ENCODE measurements at regions not wholly inside any gene's neighbourhood (a gene's known extent, or its start where the extent isn't known, plus 50 kb on each side); places are given as distances from the start of the nearest gene placed in this dataset.

DNA sequence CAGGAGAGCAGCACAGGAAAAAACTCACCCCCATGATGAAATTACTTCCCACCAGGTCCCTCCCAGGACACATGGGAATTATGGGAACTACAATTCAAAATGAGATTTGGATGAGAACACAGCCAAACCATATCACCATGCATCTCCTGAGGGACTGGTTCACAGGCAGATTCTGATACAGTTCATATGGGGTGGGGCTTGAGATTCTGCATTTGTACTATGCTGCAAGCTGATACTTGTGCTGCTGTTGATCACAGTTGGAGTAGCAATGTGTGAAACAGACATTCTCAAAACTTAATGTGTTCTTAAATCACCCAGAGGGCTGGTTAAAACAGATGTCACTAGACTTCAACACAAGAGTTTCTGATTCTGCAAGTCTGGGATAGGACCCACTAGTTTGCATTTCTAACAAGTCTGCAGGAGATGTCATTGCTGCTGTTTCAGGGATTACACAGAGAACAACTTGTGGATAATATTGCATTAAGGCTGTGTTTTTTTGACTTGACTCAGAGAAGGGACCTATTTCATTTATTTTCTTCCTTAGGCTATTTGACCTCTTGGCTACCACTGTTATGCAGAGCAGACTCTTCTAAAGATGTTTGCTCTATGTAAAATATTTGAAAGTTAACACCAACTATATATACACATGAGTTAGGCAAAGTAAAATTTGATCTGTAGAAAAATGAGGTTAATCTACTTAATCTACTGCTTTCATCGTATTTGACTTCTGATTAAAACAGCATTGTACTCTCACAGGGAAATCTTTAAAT lies 194.2 kb upstream of the CNTN3 start:
- no peaks in the 10 kb centered on the region for H3K36me3 Mint-ChIP-seq (ENCODE audit: low read depth)
- H3K27ac Mint-ChIP-seq: no peak overlapping the region
- no peak overlapping the region for H3K4me3 Mint-ChIP-seq
- intact Hi-C loops (cut with micrococcal nuclease): no loop called here
- no peaks in the 10 kb centered on the region for H3K4me1 Mint-ChIP-seq (ENCODE audit: low read depth)
- H3K27me3 Mint-ChIP-seq: no peaks in the 10 kb centered on the region
- no peaks in the 10 kb centered on the region for H3K9me3 Mint-ChIP-seq

DNA sequence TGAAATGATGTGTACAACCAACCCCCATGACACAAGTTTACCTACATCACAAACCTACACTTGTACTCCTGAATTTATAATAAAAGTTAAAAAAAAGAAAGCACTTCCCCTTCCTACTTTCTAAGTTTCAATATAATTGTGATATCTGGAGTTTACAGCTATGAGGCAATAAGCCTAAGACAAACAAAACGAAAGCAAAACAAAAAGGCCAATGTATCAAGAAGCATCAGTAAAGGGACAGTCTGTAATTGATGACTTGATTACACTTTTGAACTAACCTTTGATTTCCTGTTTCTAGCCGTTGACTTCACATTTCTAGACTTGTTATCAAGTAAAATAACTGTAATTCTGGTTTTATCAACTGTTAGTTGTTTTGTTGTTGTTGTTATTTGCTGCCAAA lies 187.5 kb upstream of the CNTN3 start:
- intact Hi-C loops (cut with micrococcal nuclease): no loop called here
- no peaks in the 10 kb centered on the region for H3K4me1 Mint-ChIP-seq (ENCODE audit: low read depth)
- no peak overlapping the region for H3K4me3 Mint-ChIP-seq
- no peaks in the 10 kb centered on the region for H3K27me3 Mint-ChIP-seq
- no peaks in the 10 kb centered on the region for H3K36me3 Mint-ChIP-seq (ENCODE audit: low read depth)
- peaks cover 13% of the 10 kb centered on the region for H3K9me3 Mint-ChIP-seq
- no peak overlapping the region for H3K27ac Mint-ChIP-seq

DNA sequence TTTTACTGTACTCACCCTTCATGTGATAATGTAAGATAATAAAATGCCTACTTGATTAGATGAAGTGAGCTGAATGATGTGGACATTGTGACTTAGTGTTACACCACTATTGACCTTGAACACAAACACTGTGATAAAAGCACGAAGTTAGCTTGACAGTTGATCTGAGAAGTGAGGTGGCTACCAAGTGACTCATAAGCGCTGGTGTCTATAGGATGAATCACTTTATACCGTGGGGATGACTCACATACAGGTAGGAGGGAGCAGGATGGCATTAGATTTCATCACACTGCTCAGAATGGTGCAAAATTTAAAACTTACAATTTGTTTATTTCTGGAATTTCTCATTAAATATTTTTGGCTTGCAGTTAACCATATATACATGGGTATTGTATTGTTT lies 174.7 kb upstream of the CNTN3 start:
- no peaks in the 10 kb centered on the region for H3K4me1 Mint-ChIP-seq (ENCODE audit: low read depth)
- no peaks in the 10 kb centered on the region for H3K27me3 Mint-ChIP-seq
- H3K27ac Mint-ChIP-seq: no peak overlapping the region
- H3K9me3 Mint-ChIP-seq: peaks cover 4% of the 10 kb centered on the region
- H3K36me3 Mint-ChIP-seq (ENCODE audit: low read depth): no peaks in the 10 kb centered on the region
- H3K4me3 Mint-ChIP-seq: no peak overlapping the region
- intact Hi-C loops (cut with micrococcal nuclease): no loop called here

DNA sequence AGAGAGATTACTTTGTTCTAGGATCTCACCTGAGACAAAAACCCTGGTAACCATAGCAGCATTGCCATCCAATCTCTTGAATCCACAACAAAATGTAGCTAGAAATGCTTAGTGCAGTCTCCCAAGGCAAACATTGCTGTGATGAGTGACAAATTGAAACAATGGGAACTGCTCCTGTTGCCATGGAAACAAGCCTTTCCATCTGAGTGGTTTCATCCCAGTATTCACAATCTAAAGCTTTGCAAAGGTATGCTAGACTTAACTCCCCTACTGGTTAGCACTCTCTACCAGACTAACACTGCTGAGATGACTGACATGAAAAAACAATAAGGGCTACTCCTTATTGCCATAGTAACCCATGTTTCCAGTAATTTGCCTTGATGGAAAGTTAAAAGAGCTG lies 172.6 kb upstream of the CNTN3 start:
- no peaks in the 10 kb centered on the region for H3K36me3 Mint-ChIP-seq (ENCODE audit: low read depth)
- H3K27ac Mint-ChIP-seq: no peak overlapping the region
- no peaks in the 10 kb centered on the region for H3K27me3 Mint-ChIP-seq
- H3K4me3 Mint-ChIP-seq: no peak overlapping the region
- intact Hi-C loops (cut with micrococcal nuclease): no loop called here
- no peaks in the 10 kb centered on the region for H3K4me1 Mint-ChIP-seq (ENCODE audit: low read depth)
- no peaks in the 10 kb centered on the region for H3K9me3 Mint-ChIP-seq

DNA sequence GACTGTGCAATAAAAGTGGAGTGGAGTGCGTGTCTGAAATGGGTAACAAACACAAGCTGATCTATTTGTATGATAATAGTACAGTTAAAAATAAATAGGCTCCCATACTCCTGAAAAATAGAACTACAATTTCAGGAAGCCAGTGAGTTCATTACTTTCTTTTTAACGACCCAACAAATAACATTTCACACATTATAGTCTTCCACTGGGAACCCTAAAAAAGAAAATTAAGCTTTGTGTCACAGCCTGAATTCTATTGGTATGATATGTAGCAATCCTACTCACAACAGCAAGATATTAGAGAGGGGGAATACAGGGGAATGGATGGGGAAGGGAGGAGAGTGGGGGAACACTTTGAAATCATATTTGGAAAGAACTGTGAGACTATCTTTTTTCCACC lies 156.9 kb upstream of the CNTN3 start:
- Mint-ChIP-seq H3K4me1 (ENCODE audit: low read depth) (no peaks in the 10 kb centered on the region), H3K27ac (no peak overlapping the region), H3K36me3 (ENCODE audit: low read depth) (no peaks in the 10 kb centered on the region), H3K9me3 (peaks cover 10% of the 10 kb centered on the region), H3K27me3 (no peaks in the 10 kb centered on the region), H3K4me3 (no peak overlapping the region)
- intact Hi-C loops (cut with micrococcal nuclease): no loop called here

- intact Hi-C loops (cut with micrococcal nuclease): no loop called here
- H3K36me3 Mint-ChIP-seq (ENCODE audit: low read depth): no peaks in the 10 kb centered on the region
- no peak overlapping the region for H3K27ac Mint-ChIP-seq
- H3K4me1 Mint-ChIP-seq (ENCODE audit: low read depth): no peaks in the 10 kb centered on the region
- no peak overlapping the region for H3K4me3 Mint-ChIP-seq
- H3K27me3 Mint-ChIP-seq: no peaks in the 10 kb centered on the region
- peaks cover 10% of the 10 kb centered on the region for H3K9me3 Mint-ChIP-seq
Observed at GRCh38 chr3:74768010-74768409, 153.6 kb upstream of the CNTN3 start.

DNA sequence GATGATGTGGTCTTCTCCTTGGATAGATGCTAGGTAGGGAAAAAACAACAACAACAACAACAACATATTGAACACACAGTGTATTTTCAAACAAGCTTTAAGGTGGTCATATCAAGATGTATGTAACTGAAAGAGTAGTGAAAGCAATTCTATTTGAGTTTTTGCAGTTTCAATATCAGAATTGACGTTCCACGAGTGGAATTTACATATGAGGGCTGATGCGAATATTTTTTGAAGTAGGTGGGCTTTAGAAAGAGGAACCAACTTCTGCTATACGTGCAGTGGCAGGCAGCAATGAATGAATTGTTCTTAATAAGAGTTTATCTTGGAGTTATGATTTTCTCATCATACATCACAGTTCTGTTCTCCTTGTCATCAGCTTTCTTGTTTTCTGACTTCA lies 151.9 kb upstream of the CNTN3 start:
- H3K9me3 Mint-ChIP-seq: no peaks in the 10 kb centered on the region
- no peak overlapping the region for H3K27ac Mint-ChIP-seq
- no peaks in the 10 kb centered on the region for H3K4me1 Mint-ChIP-seq (ENCODE audit: low read depth)
- no peaks in the 10 kb centered on the region for H3K36me3 Mint-ChIP-seq (ENCODE audit: low read depth)
- H3K27me3 Mint-ChIP-seq: no peaks in the 10 kb centered on the region
- intact Hi-C loops (cut with micrococcal nuclease): no loop called here
- H3K4me3 Mint-ChIP-seq: no peak overlapping the region

- Mint-ChIP-seq H3K27ac (no peak overlapping the region), H3K9me3 (peaks cover 6% of the 10 kb centered on the region), H3K4me3 (no peak overlapping the region), H3K36me3 (ENCODE audit: low read depth) (no peaks in the 10 kb centered on the region), H3K4me1 (ENCODE audit: low read depth) (no peaks in the 10 kb centered on the region), H3K27me3 (no peaks in the 10 kb centered on the region)
- intact Hi-C loops (cut with micrococcal nuclease): no loop called here
Observed at GRCh38 chr3:74763830-74764229, 149.4 kb upstream of the CNTN3 start.

DNA sequence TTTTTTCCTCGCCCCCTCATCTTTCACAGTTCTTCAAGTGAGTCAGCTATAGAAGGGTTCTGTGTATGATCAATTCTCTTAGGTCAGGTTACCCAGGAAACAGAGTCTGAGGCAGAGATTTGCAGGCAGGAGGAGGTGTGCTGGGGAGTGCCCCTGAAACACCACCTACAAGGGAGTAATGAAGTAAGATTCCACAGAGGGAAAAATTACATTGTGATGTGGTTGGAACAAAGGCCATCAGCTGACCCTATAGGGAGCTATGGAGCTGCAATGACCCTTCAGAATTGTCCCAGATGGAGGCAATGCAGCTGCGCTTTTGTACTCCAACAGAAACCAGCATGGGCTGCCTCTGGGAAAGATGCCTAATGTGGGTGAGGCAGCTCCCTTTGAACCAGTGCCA lies 142.2 kb upstream of the CNTN3 start:
- H3K27me3 Mint-ChIP-seq: no peaks in the 10 kb centered on the region
- peaks cover 9% of the 10 kb centered on the region for H3K9me3 Mint-ChIP-seq
- intact Hi-C loops (cut with micrococcal nuclease): no loop called here

GRCh38 chr3:74752290-74752689 lies 137.8 kb upstream of the CNTN3 start:
- H3K9me3 Mint-ChIP-seq: peaks cover 14% of the 10 kb centered on the region
- no peak overlapping the region for H3K4me3 Mint-ChIP-seq
- H3K27me3 Mint-ChIP-seq: no peaks in the 10 kb centered on the region

More for the DNA sequence above, 142.2 kb upstream of the CNTN3 start:
- no peak overlapping the region for H3K27ac Mint-ChIP-seq
- H3K4me3 Mint-ChIP-seq: no peak overlapping the region
- no peaks in the 10 kb centered on the region for H3K36me3 Mint-ChIP-seq (ENCODE audit: low read depth)
- no peaks in the 10 kb centered on the region for H3K4me1 Mint-ChIP-seq (ENCODE audit: low read depth)

GRCh38 chr3:74751775-74752174 lies 137.3 kb upstream of the CNTN3 start:
- intact Hi-C loops (cut with micrococcal nuclease): no loop called here
- no peak overlapping the region for H3K27ac Mint-ChIP-seq
- no peaks in the 10 kb centered on the region for H3K27me3 Mint-ChIP-seq
- peaks cover 19% of the 10 kb centered on the region for H3K9me3 Mint-ChIP-seq
- no peak overlapping the region for H3K4me3 Mint-ChIP-seq
- H3K36me3 Mint-ChIP-seq (ENCODE audit: low read depth): no peaks in the 10 kb centered on the region
- H3K4me1 Mint-ChIP-seq (ENCODE audit: low read depth): no peaks in the 10 kb centered on the region

More at GRCh38 chr3:74752290-74752689, 137.8 kb upstream of the CNTN3 start:
- H3K4me1 Mint-ChIP-seq (ENCODE audit: low read depth): no peaks in the 10 kb centered on the region
- intact Hi-C loops (cut with micrococcal nuclease): no loop called here
- no peak overlapping the region for H3K27ac Mint-ChIP-seq
- no peaks in the 10 kb centered on the region for H3K36me3 Mint-ChIP-seq (ENCODE audit: low read depth)

- Mint-ChIP-seq H3K27ac (no peak overlapping the region), H3K27me3 (no peaks in the 10 kb centered on the region), H3K9me3 (peaks cover 28% of the 10 kb centered on the region), H3K4me3 (no peak overlapping the region), H3K36me3 (ENCODE audit: low read depth) (no peaks in the 10 kb centered on the region), H3K4me1 (ENCODE audit: low read depth) (no peaks in the 10 kb centered on the region)
- intact Hi-C loops (cut with micrococcal nuclease): no loop called here
Observed at GRCh38 chr3:74750901-74751300, 136.4 kb upstream of the CNTN3 start.

GRCh38 chr3:74739242-74739641 lies 124.8 kb upstream of the CNTN3 start:
- H3K9me3 Mint-ChIP-seq: peaks cover 7% of the 10 kb centered on the region
- H3K27ac Mint-ChIP-seq: no peak overlapping the region
- no peaks in the 10 kb centered on the region for H3K4me1 Mint-ChIP-seq (ENCODE audit: low read depth)
- no peaks in the 10 kb centered on the region for H3K36me3 Mint-ChIP-seq (ENCODE audit: low read depth)
- no peaks in the 10 kb centered on the region for H3K27me3 Mint-ChIP-seq
- intact Hi-C loops (cut with micrococcal nuclease): no loop called here
- H3K4me3 Mint-ChIP-seq: no peak overlapping the region

DNA sequence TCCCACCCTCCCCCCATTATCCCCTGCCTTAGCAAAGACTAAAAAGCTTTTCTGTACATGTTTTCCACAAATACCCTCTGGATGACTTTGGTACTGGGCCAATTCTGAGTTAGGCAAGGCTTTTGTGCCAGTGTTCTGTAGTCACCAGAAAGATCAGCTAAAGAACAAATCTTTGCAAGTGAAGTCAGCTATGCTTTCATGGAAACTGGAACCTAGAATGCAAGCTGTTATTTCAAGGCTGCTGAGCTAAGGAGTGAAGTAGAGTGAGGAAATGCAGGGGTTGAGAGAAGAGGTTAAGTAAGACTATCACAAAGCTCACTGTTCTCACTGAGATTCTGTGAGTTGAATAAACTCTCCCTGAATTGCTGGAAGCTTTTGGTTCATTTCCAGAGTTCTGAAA lies 107.8 kb upstream of the CNTN3 start:
- Mint-ChIP-seq H3K9me3 (peaks cover 28% of the 10 kb centered on the region), H3K4me1 (ENCODE audit: low read depth) (no peaks in the 10 kb centered on the region), H3K27ac (no peak overlapping the region), H3K4me3 (no peak overlapping the region), H3K27me3 (no peaks in the 10 kb centered on the region), H3K36me3 (ENCODE audit: low read depth) (no peaks in the 10 kb centered on the region)
- intact Hi-C loops (cut with micrococcal nuclease): no loop called here

GRCh38 chr3:74713977-74714376 lies 99.5 kb upstream of the CNTN3 start:
- intact Hi-C loops (cut with micrococcal nuclease): no loop called here
- no peak overlapping the region for H3K4me3 Mint-ChIP-seq
- H3K27ac Mint-ChIP-seq: no peak overlapping the region
- H3K27me3 Mint-ChIP-seq: no peaks in the 10 kb centered on the region
- no peaks in the 10 kb centered on the region for H3K36me3 Mint-ChIP-seq (ENCODE audit: low read depth)
- peaks cover 45% of the 10 kb centered on the region for H3K9me3 Mint-ChIP-seq
- no peaks in the 10 kb centered on the region for H3K4me1 Mint-ChIP-seq (ENCODE audit: low read depth)
